DMS53 treated with DMSO at 0.1 percent for 48 hours (cell line): ENCODE measurements at regions not wholly inside any gene's neighbourhood (a gene's known extent, or its start where the extent isn't known, plus 50 kb on each side); places are given as distances from the start of the nearest gene placed in this dataset.
"Not testable (repeated sequence)": the region's sequence is repeated elsewhere in the genome, so short reads cannot be mapped to it uniquely, and the experiment has no call there.

ENCODE experiments used
- DNase-seq: peaks from one replicate; lab custom pipeline; 2025; ENCODE audit not compliant: unreplicated experiment; lab: John Stamatoyannopoulos, UW

DNA sequence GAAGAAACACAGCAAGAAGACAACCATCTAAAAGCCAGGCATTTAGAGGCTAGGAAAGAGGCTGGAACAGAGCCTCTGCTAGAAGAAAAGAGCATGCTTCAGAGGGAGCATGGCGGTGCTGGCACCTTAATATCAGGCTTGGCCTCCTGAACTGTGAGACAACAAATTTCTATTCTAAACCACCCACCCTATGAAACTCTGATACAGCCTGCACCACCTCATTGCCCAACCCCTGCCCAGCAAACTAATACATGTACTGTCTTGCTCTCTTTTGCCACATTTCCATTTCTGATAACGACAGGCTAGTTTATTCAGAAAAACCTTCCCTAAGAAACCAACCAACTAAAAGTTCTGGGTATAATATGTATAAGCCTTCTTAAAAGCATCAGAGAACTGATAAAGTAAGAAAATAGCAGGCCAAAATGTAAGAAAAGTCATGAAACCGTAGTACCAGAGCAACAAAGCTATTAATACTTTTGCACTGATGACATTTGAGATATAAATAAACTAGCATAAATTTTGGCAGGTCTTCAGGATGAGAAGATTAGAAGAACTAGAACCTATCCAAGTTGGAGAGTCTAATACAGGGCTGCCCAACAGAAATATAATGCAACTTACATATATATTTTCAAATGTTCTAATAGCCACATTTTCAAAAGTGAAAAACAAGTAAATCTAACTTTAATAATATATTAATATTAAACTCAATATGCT, 184.7 kb upstream of the HSF2 start:
- DNase-seq = no peak

GRCh38 chr6:122220254-122220653, 179.2 kb upstream of the HSF2 start:
- no peak for DNase-seq

- no peak for DNase-seq
Measured at GRCh38 chr6:122222761-122223160, 176.7 kb upstream of the HSF2 start.

- DNase-seq = no peak
Measured at GRCh38 chr6:122223251-122223650, 176.2 kb upstream of the HSF2 start.

- no peak for DNase-seq
Measured at GRCh38 chr6:122238861-122239260, 160.6 kb upstream of the HSF2 start.

DNA sequence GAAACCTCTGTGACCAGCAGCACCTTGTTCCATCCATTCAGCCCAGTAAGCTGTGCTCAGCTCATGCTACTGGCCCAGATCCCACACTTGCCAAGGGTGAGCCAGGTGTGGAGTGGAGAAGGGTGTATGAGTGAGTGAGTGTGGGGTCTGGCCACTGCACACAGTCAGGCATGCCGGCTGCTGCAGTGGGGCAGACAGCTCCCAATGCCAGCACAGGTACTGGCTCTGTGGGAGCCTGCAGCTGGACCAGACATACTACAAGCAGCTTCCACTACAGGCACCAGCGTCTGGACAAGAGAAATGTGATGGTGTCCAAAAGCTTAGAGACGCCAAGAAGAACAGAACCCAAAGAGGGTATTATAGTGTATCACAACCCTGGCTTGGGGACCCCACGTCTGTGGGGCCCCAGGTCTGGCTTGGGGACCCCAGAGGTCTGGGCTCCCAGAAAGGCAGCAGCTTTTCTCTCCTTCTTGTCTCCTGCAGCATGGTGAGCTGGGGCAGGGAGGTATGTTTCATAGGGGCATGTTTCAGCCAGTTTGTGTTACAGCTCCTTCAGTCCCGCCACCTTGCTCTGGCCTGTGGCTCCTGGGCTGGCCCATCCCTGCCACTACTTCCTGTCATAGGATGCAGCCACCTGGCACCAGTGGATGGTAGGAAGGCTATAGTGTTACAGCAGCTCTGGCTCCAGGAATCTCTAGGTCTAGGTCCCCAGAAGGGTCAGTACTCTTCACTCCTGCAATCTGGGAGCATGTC, 152.4 kb upstream of the HSF2 start:
- no peak for DNase-seq

GRCh38 chr6:122248001-122248669, 151.3 kb upstream of the HSF2 start:
- DNase-seq = no peak

DNA sequence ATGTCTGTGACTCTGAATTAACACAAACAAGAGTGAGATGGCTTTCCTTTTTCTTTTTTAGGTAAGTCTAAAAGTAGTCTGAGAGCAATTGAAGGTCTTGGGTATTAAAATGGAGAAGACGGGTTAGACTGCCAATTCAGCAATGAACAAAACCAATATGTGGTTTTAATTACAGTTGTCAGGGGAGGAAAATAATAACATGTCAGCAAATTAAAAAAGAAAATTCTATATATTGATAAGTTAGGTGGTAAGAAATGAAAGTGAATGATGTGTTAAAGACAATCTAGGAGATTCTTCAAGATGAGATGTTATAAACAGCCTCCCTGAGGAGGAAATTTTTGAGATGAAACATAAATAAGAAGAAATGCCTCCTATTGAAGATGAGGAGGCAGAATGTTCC, 150.6 kb upstream of the HSF2 start:
- no peak for DNase-seq

GRCh38 chr6:122258839-122259238, 140.6 kb upstream of the HSF2 start:
- no peak for DNase-seq

DNA sequence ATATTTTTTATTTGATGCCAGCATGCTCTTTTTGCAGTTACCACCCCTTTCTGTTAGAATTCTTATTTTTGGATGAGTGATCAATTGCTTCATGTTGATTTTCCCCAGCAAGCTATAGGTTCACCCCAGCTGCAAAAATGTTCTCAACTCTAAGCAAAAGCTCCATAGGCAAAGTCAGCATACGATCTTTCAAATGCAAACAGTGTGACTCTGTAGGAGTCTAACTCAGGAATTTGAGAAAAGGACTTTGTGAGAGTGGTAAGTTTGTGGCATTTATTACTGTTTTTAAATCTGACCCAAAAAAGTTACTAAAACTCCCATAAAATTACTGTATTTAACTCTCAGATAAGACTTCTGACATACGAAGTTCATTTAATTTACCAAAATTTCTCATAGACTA, 134.9 kb upstream of the HSF2 start:
- no peak for DNase-seq

- DNase-seq = no peak
Measured at GRCh38 chr6:122265755-122266154, 133.7 kb upstream of the HSF2 start.

- DNase-seq = no peak
Measured at GRCh38 chr6:122268394-122268793, 131.1 kb upstream of the HSF2 start.

- no peak for DNase-seq
Measured at GRCh38 chr6:122276637-122277036, 122.8 kb upstream of the HSF2 start.

- not testable (repeated sequence) for DNase-seq
Measured at GRCh38 chr6:122280105-122281021, 119.1 kb upstream of the HSF2 start.

DNA sequence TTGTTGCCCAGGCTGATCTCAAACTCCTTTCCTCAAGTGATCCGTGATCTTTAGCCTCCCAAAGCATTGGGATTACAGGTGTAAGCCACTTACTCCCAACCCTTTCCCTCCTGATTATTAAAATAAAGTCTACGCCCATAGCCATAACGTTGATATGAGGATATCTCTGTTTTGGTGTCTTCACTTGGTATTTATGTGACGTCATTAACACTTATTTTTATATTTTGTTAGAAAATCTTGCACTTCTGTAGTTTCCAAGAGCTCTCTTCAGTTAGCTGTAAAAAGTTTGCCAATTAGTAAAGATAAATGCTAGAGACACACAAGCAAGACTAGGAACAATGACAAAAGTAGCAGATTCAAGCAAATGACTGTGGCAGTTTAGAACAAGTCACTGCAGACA, 115.6 kb upstream of the HSF2 start:
- no peak for DNase-seq

GRCh38 chr6:122284848-122285247, 114.6 kb upstream of the HSF2 start:
- DNase-seq = no peak

- no peak for DNase-seq
Measured at GRCh38 chr6:122285292-122285913, 114.0 kb upstream of the HSF2 start.

- DNase-seq = no peak
Measured at GRCh38 chr6:122286512-122286911, 112.9 kb upstream of the HSF2 start.

DNA sequence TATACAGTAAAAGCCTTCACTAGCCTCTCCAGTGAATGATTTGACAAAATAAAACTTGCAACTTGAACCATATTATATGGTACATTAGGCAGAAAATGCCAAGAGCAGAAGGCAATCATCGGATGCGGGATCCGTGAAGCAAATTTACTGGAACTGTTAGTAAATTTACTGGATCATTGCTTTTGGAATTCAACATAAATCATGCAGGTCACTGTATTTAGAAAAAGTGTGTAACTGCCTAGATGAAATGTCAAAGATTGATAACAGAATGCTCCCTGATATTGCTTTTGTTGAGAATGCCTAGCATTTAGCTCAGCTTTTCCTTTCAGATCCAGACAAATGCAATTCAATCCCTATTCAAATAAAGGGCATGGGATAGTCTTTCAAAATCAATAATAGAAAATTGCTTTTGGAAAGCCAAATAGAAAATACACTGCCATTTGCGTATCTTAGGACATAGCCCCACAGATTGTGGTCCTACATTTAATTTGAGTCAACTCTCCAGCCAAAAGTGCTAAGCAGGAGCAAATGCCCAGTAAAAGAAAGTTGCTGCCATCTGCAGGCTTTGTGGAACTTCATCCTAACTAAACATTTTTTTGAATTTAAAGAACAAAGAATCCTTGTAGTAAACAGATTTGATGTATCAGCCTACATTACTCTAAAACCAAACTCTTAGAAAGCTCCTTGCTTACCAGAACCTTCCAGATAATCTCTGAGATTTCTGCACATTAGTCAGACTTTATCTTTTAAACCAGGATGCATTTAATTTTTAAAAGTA, 109.5 kb upstream of the HSF2 start:
- peak; percentile 19 for DNase-seq

DNA sequence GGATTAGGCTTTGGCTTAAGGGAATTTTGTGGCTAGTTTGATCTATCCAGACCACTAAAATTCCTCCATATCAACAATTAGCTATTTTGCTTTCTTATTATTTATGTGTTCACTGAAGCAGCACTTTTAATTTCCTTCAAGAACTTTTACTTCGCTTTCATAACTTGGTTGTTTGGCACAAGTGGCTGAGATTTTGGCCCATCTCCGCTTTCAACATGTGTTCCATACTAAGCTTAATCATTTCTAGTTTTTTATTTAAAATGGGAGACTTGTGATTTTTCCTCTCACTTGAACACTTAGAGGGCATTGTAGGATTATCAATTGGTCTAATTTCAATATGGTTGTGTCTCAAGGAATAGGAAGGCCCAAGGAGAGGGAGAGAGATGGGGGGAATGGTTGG, 102.4 kb upstream of the HSF2 start:
- DNase-seq = no peak
